HG03039 (cell line): ENCODE measurements at regions not wholly inside any gene's neighbourhood (a gene's known extent, or its start where the extent isn't known, plus 50 kb on each side); places are given as distances from the start of the nearest gene placed in this dataset.
"Not testable (repeated sequence)": the region's sequence is repeated elsewhere in the genome, so short reads cannot be mapped to it uniquely, and the experiment has no call there.

Experiments used
- ATAC-seq: cut with Tn5 transposase; IDR thresholded peaks from one replicate; pipeline ENCODE4 v1.9.1; 2021; ENCODE audit warnings: mild to moderate bottlenecking, moderate library complexity; ENCODE audit not compliant: unreplicated experiment

DNA sequence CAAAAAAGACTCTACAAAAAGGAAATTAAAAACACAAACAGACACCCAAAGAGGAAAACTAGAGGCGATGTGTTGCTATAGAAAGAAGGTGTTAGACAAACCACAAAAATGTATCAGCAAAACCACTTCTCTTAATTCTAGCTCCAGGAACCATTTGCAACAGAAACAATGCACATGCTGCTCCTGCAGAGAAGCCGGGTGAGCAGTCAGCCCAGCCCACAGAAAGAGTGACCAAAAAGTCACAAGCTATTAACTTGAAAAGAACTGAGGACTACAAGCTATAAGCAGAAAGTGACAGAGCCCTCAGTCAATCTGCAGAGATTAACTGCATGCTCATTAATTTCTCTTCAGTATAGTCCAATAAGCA is 96.2 kb upstream of the KLHL13 start:
- ATAC-seq: peak; percentile 74

DNA sequence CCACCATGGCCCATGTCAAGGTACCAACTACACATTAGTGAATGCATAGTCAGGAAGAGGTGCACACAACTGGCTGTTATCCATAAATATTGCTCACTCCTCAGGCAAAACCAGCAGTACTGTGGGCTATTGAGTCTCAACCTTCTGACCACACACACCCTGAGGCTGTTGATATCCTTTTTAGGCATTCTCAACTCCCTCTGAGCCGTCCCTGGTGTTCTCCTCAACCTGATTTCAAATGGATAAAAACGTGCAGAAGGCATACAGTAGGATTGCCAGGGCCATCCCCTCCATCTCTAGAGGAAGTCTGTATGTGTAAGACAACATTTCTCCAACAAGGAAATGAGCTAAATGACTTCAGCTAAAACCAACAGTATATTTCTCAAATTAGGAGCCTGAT is 98.7 kb upstream of the KLHL13 start:
- no peak for ATAC-seq

DNA sequence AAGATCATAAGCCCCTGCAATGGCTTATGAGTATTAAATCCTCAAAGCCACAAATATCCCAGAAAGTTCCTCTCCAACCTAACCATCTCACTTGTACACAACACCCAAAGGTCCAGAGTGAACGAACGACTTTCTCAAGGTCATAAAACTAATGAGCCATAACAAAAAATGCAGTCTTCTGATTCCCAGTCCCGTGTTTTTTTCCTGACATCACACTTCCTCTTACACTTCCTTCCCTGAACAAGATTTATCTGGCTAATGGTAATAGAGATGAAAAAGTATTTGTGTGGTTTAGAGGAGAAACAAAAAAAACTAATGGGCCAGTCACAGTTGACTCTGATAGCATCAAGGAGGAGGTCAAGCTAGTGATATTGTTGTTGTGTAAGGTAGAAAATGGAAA is 99.5 kb upstream of the KLHL13 start:
- ATAC-seq: no peak

DNA sequence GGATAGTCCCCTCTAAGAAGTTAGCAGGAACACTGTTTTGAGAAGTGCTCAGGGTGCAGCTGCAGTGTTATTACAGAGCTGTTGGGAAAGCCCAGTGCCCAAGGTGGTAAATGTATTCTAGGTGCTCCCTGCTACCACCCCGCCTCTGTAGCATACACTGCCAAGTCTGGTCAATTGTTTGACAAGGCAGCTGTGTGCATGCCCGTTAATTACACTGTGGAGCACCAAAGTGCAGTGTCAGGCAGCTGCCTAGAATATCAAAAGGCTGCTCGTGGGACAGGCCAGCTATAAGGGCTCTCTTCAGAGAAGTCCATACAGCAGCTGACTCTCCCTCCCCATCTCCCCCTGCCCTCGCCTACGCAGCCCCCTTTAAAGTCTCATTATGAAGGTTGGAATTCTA is 99.9 kb upstream of the KLHL13 start:
- no peak for ATAC-seq

DNA sequence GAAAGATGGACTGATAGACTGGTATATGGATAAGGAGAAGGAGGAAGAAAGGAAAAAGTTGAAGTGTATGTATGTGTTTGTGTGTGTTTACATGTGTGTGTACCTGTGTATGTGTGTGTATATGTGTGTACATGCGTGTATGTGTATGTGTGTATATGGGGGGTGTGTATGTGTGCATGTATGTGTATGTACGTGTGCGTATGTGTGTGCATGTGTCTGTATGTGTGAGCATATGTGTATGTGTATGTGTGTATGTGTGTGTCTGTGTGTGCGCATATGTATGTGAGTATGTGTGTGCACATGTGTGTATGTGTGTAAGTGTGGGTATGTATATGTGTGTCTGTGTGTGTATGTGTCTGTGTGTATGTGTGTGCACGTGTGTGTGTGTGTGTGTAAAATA is 101.5 kb upstream of the KLHL13 start:
- ATAC-seq: no peak

DNA sequence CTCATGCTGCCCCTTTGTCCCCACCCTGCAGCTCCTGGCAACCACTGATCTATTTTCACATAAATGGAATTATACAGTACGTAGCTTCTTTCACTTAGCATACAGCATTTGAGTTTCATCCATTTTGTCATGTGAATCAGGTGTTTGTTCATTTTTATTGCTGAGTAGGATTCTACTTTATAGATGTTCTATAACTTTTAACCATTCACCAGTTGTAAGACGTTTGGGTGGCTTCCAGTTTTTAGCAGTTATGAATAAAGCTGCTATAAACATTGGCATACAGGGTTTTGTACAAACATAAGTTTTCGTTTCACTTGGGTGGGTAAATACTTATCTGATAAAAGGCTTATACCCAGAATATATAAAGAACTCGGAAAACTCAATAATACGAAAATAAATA is 102.3 kb upstream of the KLHL13 start:
- no peak for ATAC-seq

DNA sequence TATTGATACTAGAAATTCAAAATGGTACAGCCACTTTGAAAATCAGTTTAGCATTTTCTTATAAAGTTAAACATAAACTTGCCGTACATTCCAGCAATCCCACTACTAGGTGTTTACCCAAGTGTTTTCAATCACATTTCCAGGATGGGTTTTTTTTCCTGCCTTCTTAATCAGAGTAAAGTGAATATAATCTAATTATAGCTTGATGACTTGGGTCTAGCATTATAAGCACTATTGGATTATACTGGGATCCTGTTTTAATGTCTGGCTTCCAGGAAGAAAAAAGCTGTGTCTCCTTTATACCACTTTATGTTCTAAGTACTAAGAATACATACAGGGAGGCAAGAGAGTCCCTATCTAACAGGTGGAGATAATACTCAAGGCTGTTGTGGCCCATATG is 103.3 kb upstream of the KLHL13 start:
- ATAC-seq: no peak

DNA sequence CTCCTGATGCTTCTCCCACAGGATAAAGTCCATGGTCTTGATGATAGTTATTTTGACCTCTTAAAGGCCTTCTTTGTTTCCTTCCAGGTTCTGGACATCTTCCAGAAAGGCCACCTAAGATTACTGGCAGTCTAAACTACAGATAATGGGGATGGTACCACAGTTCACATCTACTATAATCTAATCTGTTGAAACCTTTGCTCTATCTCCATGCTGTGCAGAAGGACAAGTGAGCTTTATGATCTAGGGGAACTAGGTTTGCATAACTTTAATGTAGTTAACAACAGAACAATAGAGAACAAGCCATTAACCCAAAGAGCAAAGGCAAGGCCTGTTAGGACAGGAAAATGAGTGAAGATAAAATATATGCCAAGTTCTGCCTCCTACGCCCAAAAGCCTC is 103.9 kb upstream of the KLHL13 start:
- ATAC-seq: no peak

DNA sequence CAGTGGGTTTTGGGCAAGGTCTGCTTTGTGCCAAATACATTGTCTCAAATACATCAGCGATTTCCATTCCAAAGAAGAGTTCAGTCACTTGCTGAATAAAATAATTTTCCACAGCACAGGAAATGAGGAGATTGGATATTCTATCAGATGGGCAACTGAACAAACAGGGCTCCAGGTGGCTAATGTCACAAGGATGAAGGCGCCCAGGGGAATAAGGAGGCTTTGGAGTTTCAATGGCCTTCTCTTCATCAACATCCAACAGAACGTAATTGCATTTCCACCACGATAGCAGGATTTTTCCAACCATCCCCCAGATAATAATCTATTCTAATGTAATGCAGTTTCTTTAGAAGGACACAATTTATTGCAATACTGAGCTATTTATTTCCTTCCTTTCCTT is 104.7 kb upstream of the KLHL13 start:
- ATAC-seq: no peak

DNA sequence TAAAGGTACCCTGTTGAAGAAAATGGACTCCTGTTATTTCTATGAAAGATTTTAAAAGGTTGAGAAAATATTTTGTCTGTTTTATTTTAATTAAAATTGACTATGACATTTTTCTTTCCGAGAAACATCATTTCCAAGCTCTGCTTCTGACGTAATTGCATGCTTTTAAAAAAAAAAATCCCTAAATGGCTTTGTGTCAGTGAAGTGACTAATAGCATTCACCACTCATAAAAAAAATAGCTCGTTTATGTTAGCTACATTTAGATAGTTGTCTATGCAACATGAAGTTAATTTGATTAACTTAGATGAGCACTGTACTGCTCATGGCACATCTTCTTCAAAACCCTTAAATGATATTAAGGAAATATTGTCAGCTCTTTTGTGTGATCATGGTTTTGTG is 105.1 kb upstream of the KLHL13 start:
- no peak for ATAC-seq

DNA sequence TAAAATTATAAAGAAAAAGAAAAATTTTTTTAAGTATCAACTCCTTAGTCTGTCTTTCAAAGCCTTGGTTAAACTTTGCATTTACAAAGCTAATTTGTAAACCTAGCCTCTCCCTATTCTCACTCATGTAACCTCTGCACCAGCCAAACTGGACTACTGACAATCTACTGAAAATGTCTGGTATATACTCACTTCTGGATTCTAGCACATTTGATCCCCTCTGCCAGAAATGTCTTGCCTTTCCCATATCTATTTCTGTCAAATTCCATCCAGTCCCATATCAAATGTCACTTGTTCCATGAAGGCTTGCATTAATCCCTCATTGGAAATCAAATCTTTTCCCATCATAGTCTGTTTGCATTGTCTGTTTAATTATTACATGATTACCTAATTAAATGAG is 105.8 kb upstream of the KLHL13 start:
- ATAC-seq: no peak

DNA sequence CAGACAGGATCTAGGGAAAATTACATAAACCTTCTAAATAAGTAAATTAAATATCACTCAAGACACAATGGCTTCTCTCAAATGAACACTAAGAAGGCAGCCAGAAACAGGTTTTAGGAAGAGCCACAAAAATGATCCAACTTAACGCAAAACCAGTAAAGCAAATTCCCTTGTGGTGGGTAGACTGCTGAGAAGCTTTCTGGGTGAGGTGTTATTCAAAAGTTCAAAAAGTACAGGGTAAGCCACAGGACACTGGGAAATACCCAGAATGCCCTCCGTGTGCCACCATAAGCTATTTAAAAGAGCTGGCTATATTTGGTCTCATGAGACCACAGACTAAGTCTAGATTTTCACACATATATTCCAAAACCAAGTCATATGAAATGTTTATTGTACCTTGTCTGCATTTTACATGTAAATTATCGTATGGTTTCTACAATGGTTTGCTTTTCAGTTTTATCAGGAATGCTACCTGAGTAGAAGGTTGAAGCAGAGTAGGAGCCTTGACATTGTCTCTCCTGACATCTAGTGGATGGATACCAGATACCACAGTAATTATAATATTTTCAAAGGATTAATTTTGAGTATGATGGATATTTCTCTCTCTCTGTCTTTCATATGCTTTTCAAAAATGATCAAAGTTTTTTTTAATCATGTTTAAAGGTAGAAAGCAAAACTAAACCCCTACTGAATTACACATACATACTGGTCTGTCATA is 109.3 kb upstream of the KLHL13 start:
- peak; percentile 73 for ATAC-seq

DNA sequence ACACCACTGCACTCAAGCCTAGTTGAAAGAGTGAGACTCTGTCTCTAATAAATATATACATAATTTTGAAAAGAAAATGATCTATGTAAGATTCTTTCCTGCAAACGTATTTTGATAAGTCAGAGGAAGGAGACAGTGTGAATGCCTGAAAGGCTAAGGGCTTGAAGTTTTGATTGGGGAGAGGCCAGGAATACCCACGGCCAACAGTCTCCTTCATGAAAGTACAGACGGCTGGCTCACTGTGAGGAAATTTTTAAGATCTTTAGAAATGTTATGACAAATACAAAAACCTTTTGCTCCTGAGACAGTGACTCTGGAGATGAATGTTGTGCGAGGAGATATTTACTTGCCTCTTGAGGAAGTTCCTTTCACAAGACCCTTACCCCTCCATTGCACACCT is 111.4 kb upstream of the KLHL13 start:
- no peak for ATAC-seq

DNA sequence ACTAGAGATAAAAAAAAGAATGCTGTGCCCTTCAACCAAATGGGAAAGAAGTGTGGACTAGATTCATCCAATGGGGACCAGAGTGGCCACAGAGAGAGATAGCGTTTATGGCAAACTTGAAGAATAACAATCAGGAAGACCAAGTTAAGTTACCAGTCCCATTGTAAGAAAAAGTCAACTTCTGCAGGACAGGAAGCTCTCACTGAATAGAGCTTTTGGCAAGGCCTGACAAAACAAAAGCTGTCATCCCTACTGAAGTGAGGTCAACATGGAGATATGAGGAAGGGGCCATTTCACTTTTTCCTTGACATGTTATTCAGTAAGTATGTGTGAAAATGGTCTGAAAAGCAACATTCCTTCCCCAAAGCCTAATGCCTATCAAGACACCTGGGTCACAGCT is 111.8 kb upstream of the KLHL13 start:
- no peak for ATAC-seq

DNA sequence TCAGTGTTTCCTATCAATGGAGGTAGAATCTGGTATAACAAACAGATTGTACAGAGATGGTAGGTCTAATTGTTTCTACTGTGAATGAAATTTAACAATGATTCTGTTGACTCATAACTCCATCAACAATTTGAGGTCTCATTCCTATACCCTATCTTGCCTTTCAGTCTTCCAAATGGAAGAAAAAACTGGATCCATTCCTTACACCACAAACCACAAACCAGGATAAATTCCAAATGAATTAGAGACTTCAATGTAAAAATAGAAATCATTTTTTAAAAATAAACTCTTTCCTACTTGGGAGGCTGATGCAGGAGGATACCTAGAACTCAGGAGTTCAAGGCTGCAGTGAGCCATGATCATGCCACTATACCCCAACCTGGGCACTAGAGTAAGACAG is 114.4 kb upstream of the WDR44 start:
- no peak for ATAC-seq

DNA sequence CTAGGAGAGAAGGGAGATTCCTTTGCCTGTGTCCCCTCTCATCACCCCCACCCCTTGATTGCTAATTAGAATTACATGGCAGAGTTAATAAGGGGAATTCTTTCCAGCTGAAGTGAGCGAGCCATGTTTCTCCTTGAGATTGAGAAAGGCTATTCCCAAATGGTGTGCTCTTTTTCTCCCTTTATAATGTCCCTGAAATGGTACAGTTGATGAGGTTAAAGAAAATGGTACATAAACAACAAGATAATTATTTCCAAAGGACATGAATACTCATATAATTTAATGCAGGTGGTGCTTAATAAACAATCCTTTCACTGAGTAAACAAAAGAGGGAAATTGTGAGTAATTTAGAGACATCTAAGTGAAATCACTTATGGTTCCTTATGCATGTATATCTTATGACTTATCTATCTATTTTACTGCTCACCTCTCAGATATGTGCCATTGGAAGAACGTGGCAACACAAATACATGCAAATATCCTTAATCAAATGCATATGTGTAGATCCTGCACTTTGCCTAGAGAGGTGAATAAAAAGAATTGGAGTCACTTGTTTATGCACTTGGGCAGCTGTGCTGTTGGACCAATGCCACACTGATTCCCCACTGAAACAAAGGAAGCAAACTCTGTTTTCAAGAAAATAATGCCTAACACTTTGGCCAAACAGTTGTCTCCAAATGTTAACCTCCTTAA is 106.6 kb upstream of the WDR44 start:
- ATAC-seq: no peak

DNA sequence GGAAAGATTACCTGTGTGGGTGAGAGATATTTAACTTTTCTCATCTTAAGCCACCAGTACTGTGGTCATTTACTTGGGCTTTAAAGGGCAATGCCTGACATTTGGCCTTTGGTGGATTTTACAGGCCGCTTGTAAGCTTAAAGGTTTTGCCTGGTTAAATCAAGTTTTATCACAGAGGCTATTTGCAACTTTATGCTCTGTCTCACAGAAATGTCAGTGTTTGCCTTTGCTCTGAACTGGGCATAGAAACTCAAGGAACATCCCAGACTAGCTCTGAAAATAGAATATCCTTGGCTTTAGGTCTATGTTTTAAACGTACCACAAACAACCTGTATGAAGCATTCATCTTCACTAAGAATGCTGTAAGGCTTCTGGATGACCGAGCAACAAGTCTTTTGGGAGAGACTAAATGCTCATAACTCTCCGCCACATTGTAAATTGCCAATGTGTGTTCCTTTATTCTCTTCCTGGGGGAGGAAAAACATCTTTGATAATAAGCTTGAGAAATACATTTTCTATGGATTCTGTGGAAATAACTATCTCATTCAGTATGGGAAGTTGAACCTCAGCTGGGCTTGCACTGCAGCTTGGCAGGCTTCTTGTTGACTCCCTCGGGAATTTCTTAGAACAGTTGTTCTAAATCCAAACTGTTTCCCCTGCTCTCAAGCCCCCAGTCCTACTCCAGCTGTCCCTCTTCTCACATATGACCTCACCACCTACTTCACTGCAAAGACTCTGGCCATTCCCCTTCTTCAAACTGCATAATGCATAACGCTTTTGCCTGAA is 105.8 kb upstream of the WDR44 start:
- no peak for ATAC-seq

DNA sequence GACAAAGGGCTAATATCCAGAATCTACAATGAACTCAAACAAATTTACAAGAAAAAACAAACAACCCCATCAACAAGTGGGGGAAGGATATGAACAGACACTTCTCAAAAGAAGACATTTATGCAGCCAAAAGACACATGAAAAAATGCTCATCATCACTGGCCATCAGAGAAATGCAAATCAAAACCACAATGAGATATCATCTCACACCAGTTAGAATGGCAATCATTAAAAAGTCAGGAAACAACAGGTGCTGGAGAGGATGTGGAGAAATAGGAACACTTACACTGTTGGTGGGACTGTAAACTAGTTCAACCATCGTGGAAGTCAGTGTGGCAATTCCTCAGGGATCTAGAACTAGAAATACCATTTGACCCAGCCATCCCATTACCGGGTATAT is 98.9 kb upstream of the WDR44 start:
- ATAC-seq: not testable (repeated sequence)

DNA sequence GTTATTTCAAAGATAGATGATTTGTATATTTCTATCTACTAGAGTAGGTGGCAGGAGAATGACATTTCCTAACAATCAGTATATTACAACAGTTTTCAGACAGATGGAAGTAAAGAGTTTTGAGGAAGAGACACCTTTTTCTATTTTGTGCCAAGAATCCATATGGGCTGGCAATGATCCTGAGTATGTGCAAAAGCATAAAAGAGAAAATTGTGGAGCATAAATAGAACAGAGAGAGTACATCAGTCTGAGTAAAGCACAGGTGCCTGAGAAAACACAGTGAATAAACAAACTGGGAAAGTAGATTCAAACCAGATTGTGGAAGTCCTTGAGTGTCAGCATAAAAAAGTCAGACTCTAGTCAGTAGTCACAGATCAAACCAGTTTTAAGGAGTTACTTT is 96.8 kb upstream of the WDR44 start:
- ATAC-seq: no peak

DNA sequence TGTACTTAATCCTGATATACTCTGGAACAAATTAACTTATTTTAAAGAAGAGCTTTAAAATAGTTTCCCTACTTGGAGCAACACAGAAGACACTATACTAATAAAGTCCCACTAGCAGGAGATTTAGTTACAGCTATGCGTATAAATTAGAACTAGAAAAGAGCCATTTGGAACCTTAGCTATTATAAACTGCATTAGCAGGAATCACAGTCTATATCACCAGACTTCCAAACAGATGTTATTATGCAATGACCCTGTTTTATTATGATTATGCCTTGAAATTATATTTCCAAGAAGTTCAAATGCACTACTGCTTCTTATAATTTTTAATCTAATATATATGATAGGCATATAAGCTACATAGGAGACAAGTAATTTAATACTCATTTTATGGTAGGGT is 95.5 kb upstream of the WDR44 start:
- no peak for ATAC-seq

DNA sequence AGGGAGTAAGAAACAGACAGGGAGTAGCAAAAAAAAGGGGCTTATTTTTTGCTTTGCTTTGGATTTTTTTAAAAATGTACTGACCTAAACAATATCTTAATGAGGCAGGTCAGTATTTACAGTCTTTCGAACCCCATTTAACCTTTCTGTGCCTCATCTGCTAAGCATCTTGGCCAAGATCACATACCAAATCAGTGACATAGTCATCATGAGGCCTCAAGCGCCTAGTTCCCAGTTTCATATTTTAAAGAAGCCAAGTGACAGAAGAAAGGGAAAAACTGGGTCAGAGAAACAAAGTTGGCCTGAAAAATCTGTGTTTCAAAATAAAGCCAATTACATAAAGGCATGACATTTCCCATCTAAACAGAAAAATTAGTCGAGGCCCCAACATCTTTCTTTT is 94.6 kb upstream of the WDR44 start:
- no peak for ATAC-seq

DNA sequence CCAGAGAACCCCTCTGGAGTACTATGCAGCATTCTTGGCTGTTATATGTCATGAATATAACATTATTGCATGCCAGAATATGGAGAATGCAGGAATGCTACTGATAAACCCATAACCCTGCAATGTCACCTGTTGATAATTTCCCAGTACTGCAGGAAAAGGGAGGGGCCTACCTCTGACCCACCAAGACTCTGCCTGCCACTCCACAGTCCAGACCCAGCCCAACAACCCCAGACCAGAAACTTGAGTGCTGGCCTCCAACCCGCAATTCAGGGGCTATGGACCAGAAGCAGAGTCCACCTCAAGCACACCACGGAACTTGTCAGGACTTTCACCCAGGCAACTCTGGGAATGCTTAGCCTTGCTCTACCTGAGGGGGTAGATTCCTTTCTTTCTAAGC is 92.9 kb upstream of the WDR44 start:
- no peak for ATAC-seq
